IMR-90 (cell line): ENCODE measurements at regions not wholly inside any gene's neighbourhood (a gene's known extent, or its start where the extent isn't known, plus 50 kb on each side); places are given as distances from the start of the nearest gene placed in this dataset.

ENCODE experiments used
- ATAC-seq: fragments of 200-7000 bp; cut with Tn5 transposase; 2 replicates; pipeline ENCODE4 v1.9.1; 2020; ENCODE audit warnings: low read depth, mild to moderate bottlenecking, moderate library complexity
- BruUV-seq: library from RNA; stranded (reverse); fragments of 400-500 nt; replicated peaks from 2 replicates; lab custom pipeline; 2021; lab: Mats Ljungman, UMichigan
- CTCF ChIA-PET: fragments of 300-600 bp; formaldehyde crosslinking; extraction: SDS; loops from one replicate; lab custom pipeline; 2021; ENCODE audit warnings: antibody characterized with exemption; lab: Yijun Ruan, JAX
- POLR2A ChIA-PET: fragments of 300-600 bp; sonication (Branson Sonifier 250); formaldehyde crosslinking; loops from one replicate; lab custom pipeline; 2022; ENCODE audit warnings: antibody characterized with exemption; ENCODE audit not compliant: unreplicated experiment; lab: Charles Lee
- DNase-seq: peaks from one replicate; pipeline ENCODE4 v3.0.0; 2013
- H2AFZ ChIP-seq: replicated peaks from 2 replicates; pipeline ENCODE3; 2013; ENCODE audit warnings: low read length, mild to moderate bottlenecking; ENCODE audit not compliant: poor library complexity
- H2AK5ac ChIP-seq: 2 replicates; pipeline ENCODE4 v1.6.1; 2013; ENCODE audit warnings: low read depth, low read length, inconsistent platforms
- H2AK9ac ChIP-seq: replicated peaks from 2 replicates; pipeline ENCODE3; 2013; ENCODE audit warnings: mild to moderate bottlenecking, low read depth, low read length, moderate library complexity; ENCODE audit not compliant: poor library complexity
- H2BK120ac ChIP-seq: 2 replicates; pipeline ENCODE4 v1.6.1; 2013; ENCODE audit warnings: low read depth, low read length, inconsistent platforms
- H2BK15ac ChIP-seq: 3 replicates; pipeline ENCODE4 v1.6.1; 2013; ENCODE audit warnings: low read depth, low read length, inconsistent platforms
- H2BK20ac ChIP-seq: 2 replicates; pipeline ENCODE4 v1.6.1; 2013; ENCODE audit warnings: low read depth, mild to moderate bottlenecking, inconsistent platforms, low read length, moderate library complexity
- H2BK5ac ChIP-seq: 2 replicates; pipeline ENCODE4 v1.6.1; 2013; ENCODE audit warnings: mild to moderate bottlenecking, low read depth, low read length, inconsistent platforms; ENCODE audit not compliant: poor library complexity, severe bottlenecking
- H3K14ac ChIP-seq: replicated peaks from 2 replicates; pipeline ENCODE4 v1.6.1; 2013; ENCODE audit warnings: low read depth, low read length, inconsistent platforms
- H3K18ac ChIP-seq: 2 replicates; pipeline ENCODE4 v1.6.1; 2013; ENCODE audit warnings: low read depth, low read length, control low read depth
- H3K23ac ChIP-seq: 2 replicates; pipeline ENCODE4 v1.6.1; 2013; ENCODE audit warnings: low read depth, low read length, inconsistent platforms
- H3K27ac ChIP-seq: 2 replicates; pipeline ENCODE4 v1.5.1; 2013; ENCODE audit warnings: mild to moderate bottlenecking, control low read depth, low read length; ENCODE audit not compliant: insufficient read depth
- H3K27me3 ChIP-seq: 2 replicates; pipeline ENCODE4 v1.6.1; 2013; ENCODE audit warnings: low read length; ENCODE audit not compliant: control insufficient read depth, insufficient read depth
- H3K36me3 ChIP-seq: 2 replicates; pipeline ENCODE4 v1.6.1; 2013; ENCODE audit warnings: low read length, mixed read lengths; ENCODE audit not compliant: control insufficient read depth, insufficient read depth
- H3K4ac ChIP-seq: 2 replicates; pipeline ENCODE4 v1.6.1; 2013; ENCODE audit warnings: low read depth, low read length, inconsistent platforms
- H3K4me1 ChIP-seq: 2 replicates; pipeline ENCODE4 v1.6.1; 2013; ENCODE audit warnings: low read length, mixed read lengths; ENCODE audit not compliant: control insufficient read depth, insufficient read depth
- H3K4me2 ChIP-seq: 2 replicates; pipeline ENCODE4 v1.6.1; 2013; ENCODE audit warnings: low read depth, mild to moderate bottlenecking, control low read depth, low read length, moderate library complexity
- H3K4me3 ChIP-seq: 2 replicates; pipeline ENCODE4 v1.5.1; 2013; ENCODE audit warnings: low read depth, mild to moderate bottlenecking, control low read depth, low read length, moderate library complexity; ENCODE audit not compliant: insufficient read depth
- H3K56ac ChIP-seq: 2 replicates; pipeline ENCODE4 v1.6.1; 2013; ENCODE audit warnings: low read length, inconsistent platforms; ENCODE audit not compliant: insufficient read depth; ENCODE audit errors: extremely low read depth
- H3K79me1 ChIP-seq, 2 experiments: 2 replicates each; pipeline ENCODE4 v1.6.1; 2013; ENCODE audit warnings: low read length in 2 of 2, inconsistent platforms in 1 of 2, low read depth in 1 of 2
- H3K9ac ChIP-seq: 2 replicates; pipeline ENCODE4 v1.6.1; 2013; ENCODE audit warnings: low read depth, low read length, control low read depth
- H3K9me1 ChIP-seq: 2 replicates; pipeline ENCODE4 v1.6.1; 2013; ENCODE audit warnings: low read length, inconsistent platforms; ENCODE audit not compliant: insufficient read depth
- H3K9me3 ChIP-seq: 2 replicates; pipeline ENCODE4 v1.6.1; 2013; ENCODE audit warnings: low read length; ENCODE audit not compliant: control insufficient read depth, insufficient read depth
- H4K20me1 ChIP-seq: 2 replicates; pipeline ENCODE4 v1.6.1; 2013; ENCODE audit warnings: low read length, inconsistent platforms; ENCODE audit not compliant: insufficient read depth
- H4K5ac ChIP-seq: 2 replicates; pipeline ENCODE4 v1.6.1; 2013; ENCODE audit warnings: mild to moderate bottlenecking, low read depth, low read length, control low read depth
- H4K8ac ChIP-seq, 2 experiments: 2 replicates each; pipeline ENCODE4 v1.6.1; 2013; ENCODE audit warnings: low read depth in 2 of 2, low read length in 2 of 2, control low read depth in 1 of 2, inconsistent platforms in 1 of 2
- H4K91ac ChIP-seq: 2 replicates; pipeline ENCODE4 v1.6.1; 2013; ENCODE audit warnings: low read depth, low read length, inconsistent platforms; ENCODE audit not compliant: insufficient read depth
- CTCF ChIP-seq: conservative IDR thresholded peaks from 2 replicates; pipeline ENCODE4 v1.5.1; 2012; ENCODE audit warnings: mild to moderate bottlenecking, low read depth, low read length, improper control_type of control experiment
- ELK1 ChIP-seq: fragments of 150-350 bp; IDR thresholded peaks from 2 replicates; pipeline ENCODE4 v1.6.1; 2016; ENCODE audit warnings: low read depth, mild to moderate bottlenecking, low read length, moderate library complexity, borderline replicate concordance
- FOS ChIP-seq: fragments of 150-350 bp; IDR thresholded peaks from 2 replicates; pipeline ENCODE4 v1.6.1; 2016; ENCODE audit warnings: low read depth, low read length
- MAFK ChIP-seq: IDR thresholded peaks from 2 replicates; pipeline ENCODE4 v1.6.1; 2012; ENCODE audit warnings: low read depth, low read length, improper control_type of control experiment
- MXI1 ChIP-seq: IDR thresholded peaks from 2 replicates; pipeline ENCODE4 v1.6.1; 2012; ENCODE audit warnings: low read depth, mild to moderate bottlenecking, low read length, moderate library complexity, borderline replicate concordance
- NFE2L2 ChIP-seq: fragments of 150-350 bp; IDR thresholded peaks from 2 replicates; pipeline ENCODE4 v1.6.1; 2016; ENCODE audit warnings: low read depth, mild to moderate bottlenecking, low read length
- RFX5 ChIP-seq: IDR thresholded peaks from 2 replicates; pipeline ENCODE4 v1.8.0; 2012; ENCODE audit warnings: low read depth, mild to moderate bottlenecking, low read length, moderate library complexity
- SMC3 ChIP-seq: fragments of 150-350 bp; IDR thresholded peaks from 2 replicates; pipeline ENCODE4 v1.6.1; 2016; ENCODE audit warnings: low read depth, mild to moderate bottlenecking, antibody characterized with exemption, low read length, moderate library complexity
- dilution Hi-C: fragments of 300-500 bp; cut with HindIII; formaldehyde crosslinking; loops from one replicate; pipeline ENCODE4 v1.14.3; 2018; ENCODE audit warnings: low sequenced_read_pairs; ENCODE audit not compliant: unreplicated experiment
- in situ Hi-C: fragments of 300-500 bp; cut with MboI; formaldehyde crosslinking; loops from 3 replicates; pipeline ENCODE4 v1.14.3; 2019; ENCODE audit warnings: low sequenced_read_pairs, inconsistent platforms, mixed read lengths
- intact Hi-C: fragments of 100-400 bp; cut with micrococcal nuclease; formaldehyde crosslinking; loops from 2 replicates; pipeline ENCODE4 v1.10.0; 2022

GRCh38 chr3:110093812-110094401 lies 756.6 kb upstream of the DPPA4 start:
- H3K9me3 ChIP-seq = no peaks in the 10 kb centered on the region
- H3K4ac ChIP-seq = no peak overlapping the region
- H3K9me1 ChIP-seq = no peaks in the 10 kb centered on the region
- H2BK20ac ChIP-seq = no peak overlapping the region
- H3K4me2 ChIP-seq = peak overlapping the region; percentile 60; the same call in 1 of the 2 replicates
- no peak overlapping the region for H4K91ac ChIP-seq
- H2BK120ac ChIP-seq = no peak overlapping the region
- no peak overlapping the region for H3K9ac ChIP-seq
- H3K27me3 ChIP-seq = no peaks in the 10 kb centered on the region
- H3K56ac ChIP-seq = no peak overlapping the region
- peak; percentile 24; the same call in 1 of the 2 replicates for ATAC-seq
- no peaks in the 10 kb centered on the region for H4K20me1 ChIP-seq
- dilution Hi-C loops (no loop called here), intact Hi-C loops (no loop called here), in situ Hi-C loops (no loop called here)
- no peak overlapping the region for H3K4me3 ChIP-seq
- no peak overlapping the region for H3K23ac ChIP-seq
- H2AK5ac ChIP-seq = no peak overlapping the region
- H4K8ac ChIP-seq = no peak overlapping the region
- no peak for TF ChIP-seq MAFK
- no peak for TF ChIP-seq MXI1
- no peak for TF ChIP-seq SMC3
- no peak for TF ChIP-seq FOS
- TF ChIP-seq RFX5 = no peak
- TF ChIP-seq ELK1 = no peak
- no peak for TF ChIP-seq NFE2L2
- no peak for TF ChIP-seq CTCF
- no peak overlapping the region for H4K5ac ChIP-seq
- H2AFZ ChIP-seq = no peak overlapping the region
- no peak overlapping the region for H2AK9ac ChIP-seq
- no peak overlapping the region for H3K27ac ChIP-seq
- H3K14ac ChIP-seq = no peak overlapping the region
- no TSS peak for BruUV-seq
- ChIA-PET POLR2A (no interaction called here), CTCF (no interaction called here)
- no peak overlapping the region for H2BK15ac ChIP-seq
- H3K18ac ChIP-seq = no peak overlapping the region
- DNase-seq = peak; percentile 29
- no peaks in the 10 kb centered on the region for H3K36me3 ChIP-seq
- peak overlapping the region; percentile 1 for H2BK5ac ChIP-seq
- peaks cover 1% of the 10 kb centered on the region; the same call in 1 of the 2 replicates for H3K4me1 ChIP-seq
- no peaks in the 10 kb centered on the region for H3K79me1 ChIP-seq
